NCI-H1930 (cell line): ENCODE measurements at regions not wholly inside any gene's neighbourhood (a gene's known extent, or its start where the extent isn't known, plus 50 kb on each side); places are given as distances from the start of the nearest gene placed in this dataset.
"Not testable (repeated sequence)": the region's sequence is repeated elsewhere in the genome, so short reads cannot be mapped to it uniquely, and the experiment has no call there.

Experiments used
- DNase-seq, 2 experiments: peaks; one replicate each; lab custom pipeline; 2025; lab: John Stamatoyannopoulos, UW

DNA sequence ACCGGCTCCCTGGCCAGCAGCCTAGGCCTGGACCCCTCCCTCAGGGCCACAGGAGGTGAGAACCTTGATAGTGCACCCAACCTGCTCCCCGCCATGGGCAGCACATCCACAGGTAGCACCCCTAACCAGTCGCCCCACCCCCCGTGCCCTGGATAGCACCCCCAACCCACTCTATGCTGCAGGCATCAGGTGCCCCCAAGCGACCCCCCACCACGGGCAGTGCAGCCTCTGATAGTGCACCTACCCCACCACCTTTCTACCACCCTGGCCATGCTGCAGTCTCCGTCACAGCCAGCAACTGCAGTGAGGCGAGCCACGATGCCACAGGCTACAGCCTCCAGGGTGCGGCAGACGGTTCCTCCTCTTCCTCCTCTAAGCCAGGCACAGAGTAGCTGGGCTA is 55.6 kb downstream of the SOWAHC start:
- DNase-seq: no peak

DNA sequence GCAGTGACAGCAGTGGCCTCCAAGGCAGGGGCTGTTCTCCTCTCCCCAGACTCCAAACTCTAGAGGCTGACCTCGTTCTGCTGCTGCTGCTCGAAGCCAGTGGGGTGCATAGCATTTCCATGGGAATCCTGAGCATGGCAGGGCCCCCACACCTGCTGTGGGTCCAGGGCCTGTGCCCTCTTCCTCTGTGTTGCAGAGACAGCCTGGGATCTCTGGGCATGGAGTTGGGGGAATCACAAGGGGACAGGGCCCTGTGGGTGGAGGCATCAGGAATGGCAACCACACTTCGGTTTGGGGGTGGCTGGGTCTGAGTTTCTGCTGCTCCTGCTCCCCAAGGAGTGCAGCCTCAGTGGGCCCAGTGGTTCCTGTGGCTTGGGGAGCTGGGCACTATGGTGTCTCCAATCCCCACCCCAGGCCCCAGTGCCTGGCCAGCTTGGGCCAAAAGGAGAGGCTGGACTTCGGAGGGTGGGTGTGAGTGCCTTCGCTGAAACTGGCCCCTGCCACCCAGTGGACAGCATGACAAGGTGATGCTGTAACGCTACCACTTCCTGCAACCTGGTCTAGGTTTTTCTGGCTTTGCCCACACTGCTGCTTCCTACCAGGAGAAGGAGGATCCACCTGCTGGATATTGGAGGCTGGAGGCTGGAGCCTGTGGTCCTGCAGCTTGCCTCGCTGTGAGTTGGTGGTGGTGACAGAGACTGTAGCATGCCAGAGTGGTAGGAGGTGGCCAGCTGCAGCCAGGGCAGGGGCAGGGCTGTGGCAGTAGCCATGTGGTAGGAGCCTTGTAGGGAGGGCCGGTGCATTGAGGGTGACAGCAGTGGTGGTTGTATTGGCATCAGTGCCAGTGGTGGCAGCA is 56.6 kb downstream of the SOWAHC start:
- DNase-seq: no peak

GRCh38 chr2:109674894-109675534 is 60.9 kb downstream of the SOWAHC start:
- no peak for DNase-seq

GRCh38 chr2:109675666-109676345 is 61.6 kb downstream of the SOWAHC start:
- no peak for DNase-seq

DNA sequence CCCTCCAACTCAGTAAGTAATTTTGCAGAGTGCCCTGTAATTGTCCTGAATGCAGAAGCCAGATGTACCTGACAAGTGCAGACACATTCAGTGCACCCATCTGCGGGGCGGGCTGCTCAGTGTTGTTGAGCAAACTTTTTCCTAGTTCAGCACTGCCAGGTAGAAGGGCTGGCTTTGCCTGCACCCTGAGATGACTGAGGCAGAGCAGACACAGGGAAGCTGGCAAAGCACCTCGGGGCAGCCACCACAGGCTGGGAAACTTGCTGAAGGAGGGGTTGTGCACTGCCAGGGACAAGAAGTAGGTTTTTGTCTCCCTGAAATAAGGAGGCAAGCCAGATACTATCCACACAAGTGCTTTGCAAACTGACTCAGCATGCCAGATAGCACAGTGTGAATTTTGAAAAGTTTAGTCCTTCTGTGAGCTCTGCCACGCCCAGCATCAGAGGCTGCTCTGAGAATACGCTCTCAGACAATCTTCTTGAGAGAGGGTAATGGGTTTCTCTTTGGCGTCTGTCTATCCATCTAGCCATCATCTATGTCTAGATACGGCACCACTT is 62.3 kb downstream of the SOWAHC start:
- DNase-seq: no peak

GRCh38 chr2:109677121-109677731 is 63.1 kb downstream of the SOWAHC start:
- not testable (repeated sequence) for DNase-seq

- no peak for DNase-seq
Measured at GRCh38 chr2:109677835-109678580, 63.8 kb downstream of the SOWAHC start.

GRCh38 chr2:109678724-109679201 is 64.6 kb downstream of the SOWAHC start:
- not testable (repeated sequence) for DNase-seq

DNA sequence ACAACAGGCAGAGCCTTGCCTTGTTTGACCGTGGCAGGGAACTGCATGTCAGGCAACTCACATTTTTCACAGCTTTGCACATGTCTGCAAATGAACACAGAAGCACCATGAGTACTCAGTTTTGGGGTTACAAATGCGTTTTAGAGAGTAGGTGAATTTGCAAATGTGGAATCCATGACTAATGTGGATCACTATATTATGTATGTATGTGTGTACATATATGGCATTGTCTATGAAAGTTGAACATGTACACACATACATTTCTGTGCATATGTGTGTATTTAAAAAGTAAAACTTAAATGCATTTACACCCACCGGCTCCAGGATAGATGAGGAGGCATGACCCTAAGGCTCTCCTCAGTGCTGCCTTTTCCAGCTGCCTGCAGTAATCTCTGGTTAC is 65.1 kb downstream of the SOWAHC start:
- DNase-seq: no peak

DNA sequence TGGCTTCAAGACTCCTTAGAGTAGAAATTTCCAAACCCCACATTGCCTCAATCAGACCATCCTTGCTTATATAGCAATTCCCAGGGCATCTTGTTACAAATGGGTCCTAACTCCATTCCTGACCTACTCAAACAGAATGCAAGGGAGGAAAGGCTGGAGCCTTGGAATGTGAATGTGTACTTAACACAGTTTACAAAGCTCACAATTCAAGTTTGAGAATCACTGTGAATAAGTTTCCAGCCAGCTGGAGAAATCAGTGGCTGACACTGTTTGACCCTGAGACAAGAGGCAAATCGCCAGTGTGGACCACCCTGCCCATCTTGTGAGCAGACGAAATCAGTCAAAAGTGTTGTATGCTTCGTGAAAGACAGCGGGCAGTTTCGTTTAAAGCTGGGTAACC is 65.5 kb downstream of the SOWAHC start:
- DNase-seq: no peak

DNA sequence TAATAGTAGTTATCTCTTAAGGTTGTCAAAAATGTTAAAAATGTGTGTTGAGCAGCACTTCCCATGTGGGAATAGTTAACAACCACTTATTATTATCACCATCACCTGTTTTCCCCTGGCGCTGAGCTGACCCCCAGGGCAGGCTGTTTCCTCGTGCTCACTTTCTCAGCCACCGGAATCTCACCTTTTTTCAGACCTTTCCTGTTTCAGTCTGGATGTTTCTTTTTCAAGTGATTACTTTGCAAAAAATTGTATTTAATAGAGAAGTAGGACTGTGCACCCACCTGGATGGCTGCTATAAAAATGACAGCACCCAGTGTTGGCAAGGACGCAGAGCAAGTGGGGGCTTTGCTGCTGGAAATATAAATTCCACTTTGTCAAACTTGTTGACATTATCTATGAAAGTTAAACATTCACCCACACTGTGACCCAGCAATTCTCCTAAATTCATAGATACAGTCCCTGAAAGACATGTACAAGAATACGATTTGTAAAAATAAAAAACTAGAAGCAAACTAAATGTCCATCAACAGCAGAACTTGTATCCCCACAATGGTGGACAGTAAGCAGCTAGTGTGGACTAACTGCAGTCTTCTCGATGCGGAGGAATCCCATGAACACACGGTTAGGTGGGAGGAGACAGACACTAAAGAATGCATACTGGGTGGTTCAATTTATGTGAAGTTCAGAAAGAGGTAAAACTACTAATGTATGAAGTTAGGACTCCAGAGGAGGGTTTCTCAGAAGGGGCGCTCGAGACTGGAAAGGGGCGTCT is 66.5 kb downstream of the SOWAHC start:
- DNase-seq: no peak

DNA sequence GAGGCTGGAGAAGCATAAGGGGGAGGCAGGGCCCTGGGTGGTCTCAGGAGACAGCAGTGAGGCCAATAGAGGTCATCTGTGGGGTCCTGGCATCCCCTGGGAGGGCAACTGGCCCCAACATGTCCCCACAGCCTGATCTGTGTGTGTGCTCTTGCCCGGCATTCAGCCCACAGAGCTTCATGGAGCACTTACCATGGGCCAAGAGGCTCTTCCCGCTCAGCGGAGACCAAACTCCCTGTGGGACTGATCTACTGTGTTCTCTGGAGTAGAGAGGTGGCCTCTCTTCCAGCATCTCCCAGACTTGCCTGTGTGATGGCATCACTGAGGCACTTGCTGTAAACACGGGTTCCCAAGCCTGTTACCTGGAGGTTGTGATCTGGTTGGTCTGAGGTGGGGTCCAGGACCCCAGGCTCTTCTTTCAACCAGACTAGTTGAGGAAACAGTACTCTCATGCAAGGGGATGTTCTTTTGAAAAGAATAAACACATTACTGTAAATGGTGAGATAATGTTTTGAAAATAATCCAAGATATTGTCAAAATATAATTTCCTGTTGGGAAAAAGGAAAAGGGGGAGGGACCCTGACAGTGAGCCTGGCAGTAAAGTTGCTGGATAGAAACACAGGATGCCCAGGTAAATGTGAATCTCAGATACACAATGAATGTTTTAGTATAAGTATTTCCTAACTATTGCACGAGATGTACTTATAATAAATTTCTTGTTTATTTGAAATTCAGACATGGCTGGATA is 67.6 kb downstream of the SOWAHC start:
- no peak for DNase-seq

DNA sequence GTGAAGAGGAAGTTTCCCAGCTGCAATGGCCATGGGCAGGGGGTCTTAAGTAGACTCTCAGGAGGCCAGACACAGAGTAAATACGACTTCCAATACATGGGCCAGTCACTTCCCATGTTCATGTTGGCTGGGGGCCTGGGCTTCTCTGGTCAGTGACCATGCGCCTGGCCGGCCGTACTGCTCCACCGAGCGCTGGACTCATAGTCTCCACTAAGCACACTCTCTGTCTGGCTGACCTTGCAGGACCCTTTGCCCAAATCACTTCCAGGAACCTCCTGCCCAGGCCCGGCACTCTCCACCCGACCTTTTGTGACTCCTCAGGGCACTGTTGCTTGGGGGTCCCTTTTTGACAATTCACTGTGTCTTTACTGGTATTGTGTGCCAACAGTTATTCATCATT is 69.3 kb downstream of the SOWAHC start:
- DNase-seq: no peak

GRCh38 chr2:109685453-109685852 is 71.3 kb downstream of the SOWAHC start:
- DNase-seq: no peak

- no peak for DNase-seq
Measured at GRCh38 chr2:109686921-109687320, 72.8 kb downstream of the SOWAHC start.

GRCh38 chr2:109689182-109689930 is 75.2 kb downstream of the SOWAHC start:
- no peak for DNase-seq

DNA sequence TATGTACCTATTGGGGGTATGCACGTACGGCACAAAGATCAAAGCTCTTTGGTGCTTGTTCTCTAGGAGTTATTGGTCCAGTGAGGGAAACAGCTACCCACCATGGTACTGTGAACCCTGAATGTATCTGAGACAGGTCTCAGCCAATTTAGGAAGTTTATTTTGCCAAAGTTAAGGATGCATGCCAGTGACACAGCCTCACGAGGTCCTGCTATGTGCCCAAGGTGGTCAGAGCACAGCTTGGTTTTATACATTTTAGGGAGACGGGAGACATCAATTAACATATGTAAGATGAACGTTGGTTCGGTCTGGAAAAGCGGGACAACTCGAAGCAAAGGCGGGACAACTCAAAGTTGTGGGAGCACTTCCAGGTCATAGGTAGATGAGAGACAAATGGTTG is 75.8 kb downstream of the SOWAHC start:
- no peak for DNase-seq

DNA sequence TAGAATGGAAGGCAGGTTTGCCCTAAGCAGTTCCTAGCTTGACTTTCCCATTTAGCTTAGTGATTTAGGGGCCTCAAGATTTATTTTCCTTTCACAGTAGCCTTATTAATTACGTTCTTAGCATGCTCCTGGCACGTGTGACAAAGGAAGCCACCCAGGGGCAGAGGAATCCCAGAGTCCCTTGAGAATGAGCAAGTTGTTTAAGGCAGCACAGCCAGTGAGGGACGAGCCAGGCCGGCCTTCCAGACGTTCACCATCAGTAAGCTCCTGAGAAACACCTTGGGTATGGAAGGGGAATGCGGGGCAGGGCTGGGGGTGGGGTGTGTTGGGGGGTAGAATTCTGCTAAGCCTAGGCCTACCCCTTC is 76.3 kb downstream of the SOWAHC start:
- no peak for DNase-seq
